Stomach smooth muscle (tissue), 2 donors: ENCODE measurements at regions not wholly inside any gene's neighbourhood (a gene's known extent, or its start where the extent isn't known, plus 50 kb on each side); places are given as distances from the start of the nearest gene placed in this dataset.

Experiments
- H3K27ac ChIP-seq: one replicate; pipeline ENCODE4 v1.7.0; 2013; ENCODE audit warnings: mild to moderate bottlenecking, low read length, inconsistent platforms
- H3K27me3 ChIP-seq, 2 donors: one replicate each; pipeline ENCODE4 v1.7.0; 2013; ENCODE audit warnings: low read length in 2 of 2; ENCODE audit not compliant: insufficient read depth in 2 of 2, control insufficient read depth in 1 of 2
- H3K36me3 ChIP-seq, 2 donors: one replicate each; pipeline ENCODE4 v1.7.0; 2013; ENCODE audit warnings: low read length in 2 of 2; ENCODE audit not compliant: control insufficient read depth in 2 of 2, insufficient read depth in 2 of 2
- H3K4me1 ChIP-seq: one replicate; pipeline ENCODE4 v1.7.0; 2013; ENCODE audit warnings: low read length; ENCODE audit not compliant: control insufficient read depth, insufficient read depth
- H3K4me3 ChIP-seq, 2 donors: one replicate each; pipeline ENCODE4 v1.7.0; 2013; ENCODE audit warnings: low read length in 2 of 2
- H3K9ac ChIP-seq, 2 donors: one replicate each; pipeline ENCODE4 v1.7.0; 2013; ENCODE audit warnings: low read length in 2 of 2, mild to moderate bottlenecking in 1 of 2
- H3K9me3 ChIP-seq, 2 donors: one replicate each; pipeline ENCODE4 v1.7.0; 2013; ENCODE audit warnings: low read length in 2 of 2; ENCODE audit not compliant: control insufficient read depth in 2 of 2
- donor health status: healthy.
- donor health status: Pancreatic carcinoma.

DNA sequence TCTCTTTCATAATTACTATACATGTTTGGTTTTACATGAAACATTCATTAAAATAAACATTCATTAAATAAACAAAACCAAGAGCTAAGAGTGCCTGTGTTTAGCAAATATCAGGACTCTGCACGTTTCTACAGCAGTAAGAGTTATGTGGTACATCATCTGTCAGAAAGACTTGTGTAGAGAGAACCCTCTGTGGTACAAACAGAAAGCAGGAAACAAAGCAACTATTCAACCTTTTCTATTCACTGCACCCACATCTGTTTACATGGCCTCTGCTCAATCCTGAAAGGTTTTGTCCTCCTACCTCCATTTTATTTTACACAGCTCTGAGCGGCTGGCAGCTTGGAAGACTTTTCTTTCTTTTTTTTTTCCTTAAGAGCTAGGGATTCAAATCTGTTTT, 90.7 kb upstream of the PCDH18 start:
- peak overlapping the region in 1 of 2 donors; percentile 36 for H3K4me3 ChIP-seq
- no peaks in the 10 kb centered on the region for H3K4me1 ChIP-seq
- H3K9me3 ChIP-seq: no peaks in the 10 kb centered on the region
- H3K36me3 ChIP-seq: no peaks in the 10 kb centered on the region
- H3K27ac ChIP-seq: no peak overlapping the region
- no peaks in the 10 kb centered on the region for H3K27me3 ChIP-seq
- no peak overlapping the region for H3K9ac ChIP-seq

DNA sequence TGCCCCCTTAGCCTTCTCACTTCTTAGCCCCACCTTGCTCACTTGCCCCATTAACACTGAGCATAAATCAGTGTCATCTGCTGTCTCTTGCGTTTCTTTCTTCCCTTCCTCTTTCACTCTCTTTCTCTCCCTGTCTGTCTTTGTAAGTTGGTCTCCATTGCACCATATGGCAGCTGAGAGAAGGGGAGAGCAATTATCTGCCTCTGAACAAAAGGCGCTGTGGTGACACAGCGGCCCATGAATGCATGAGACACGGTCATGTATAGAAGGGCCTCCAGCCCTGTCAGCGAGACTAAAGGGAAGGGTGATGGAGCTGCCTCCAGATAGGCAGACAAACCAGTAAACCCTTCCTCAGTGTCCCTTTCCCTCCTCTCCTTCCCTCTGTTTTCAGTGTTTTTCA, 88.8 kb upstream of the PCDH18 start:
- H3K4me3 ChIP-seq: no peak overlapping the region
- no peak overlapping the region for H3K9ac ChIP-seq
- no peaks in the 10 kb centered on the region for H3K9me3 ChIP-seq
- no peaks in the 10 kb centered on the region for H3K27me3 ChIP-seq
- H3K27ac ChIP-seq: no peak overlapping the region
- no peaks in the 10 kb centered on the region for H3K36me3 ChIP-seq
- no peaks in the 10 kb centered on the region for H3K4me1 ChIP-seq

DNA sequence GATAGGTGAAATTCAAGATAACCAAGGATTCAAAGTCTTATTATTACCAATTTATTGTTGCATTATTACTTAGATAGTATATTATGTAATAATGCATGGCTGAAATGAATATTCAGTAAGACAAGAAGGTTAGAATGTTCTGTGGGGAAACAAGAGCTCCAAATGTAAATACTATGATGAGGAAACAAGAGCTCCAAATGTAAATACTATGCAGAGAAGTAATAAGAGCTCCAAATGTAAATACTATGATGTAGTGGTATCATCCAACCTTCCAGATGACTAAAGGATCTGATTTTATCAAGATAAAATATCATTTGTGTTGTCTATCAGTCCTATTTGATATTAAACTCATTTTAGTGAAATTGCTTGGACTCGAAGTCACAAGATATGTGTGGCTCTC, 82.2 kb upstream of the PCDH18 start:
- no peaks in the 10 kb centered on the region for H3K4me1 ChIP-seq
- H3K9ac ChIP-seq: no peak overlapping the region
- H3K27ac ChIP-seq: no peak overlapping the region
- no peaks in the 10 kb centered on the region for H3K9me3 ChIP-seq
- H3K27me3 ChIP-seq: no peaks in the 10 kb centered on the region
- H3K4me3 ChIP-seq: no peak overlapping the region
- no peaks in the 10 kb centered on the region for H3K36me3 ChIP-seq

DNA sequence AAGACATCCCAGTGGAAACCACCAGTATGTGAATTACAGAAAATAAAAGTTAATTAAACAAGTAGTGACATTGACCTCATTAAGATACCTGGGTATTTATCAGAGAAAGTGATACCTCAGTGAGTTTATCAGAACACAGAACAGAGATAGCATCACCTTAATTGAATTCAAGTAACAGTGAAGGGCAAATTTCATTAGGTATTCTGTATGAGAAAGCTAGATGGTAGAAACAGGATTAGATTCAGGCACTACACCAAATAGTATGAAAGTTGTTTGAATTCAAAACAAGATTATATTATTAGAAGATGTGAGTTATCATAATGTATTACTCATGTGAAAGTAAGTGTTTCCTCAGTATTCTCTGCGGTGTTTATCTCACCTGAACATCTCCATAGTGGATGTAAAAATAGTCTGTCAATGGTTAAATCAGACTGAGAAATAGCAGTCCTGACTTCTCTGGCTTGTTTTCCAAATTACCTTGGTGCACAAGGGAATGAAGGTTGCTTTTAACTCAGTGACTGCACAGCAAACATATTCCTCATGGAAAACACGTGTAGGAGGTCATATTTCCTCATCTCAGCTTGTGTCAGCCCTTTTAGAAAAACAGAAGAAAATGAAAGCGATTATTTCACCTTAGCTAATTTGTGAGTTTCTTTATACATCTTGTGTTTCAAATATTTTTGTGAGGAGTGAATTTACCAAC, 79.9 kb upstream of the PCDH18 start:
- Histone ChIP-seq H3K9ac (no peak overlapping the region), H3K9me3 (no peaks in the 10 kb centered on the region)

DNA sequence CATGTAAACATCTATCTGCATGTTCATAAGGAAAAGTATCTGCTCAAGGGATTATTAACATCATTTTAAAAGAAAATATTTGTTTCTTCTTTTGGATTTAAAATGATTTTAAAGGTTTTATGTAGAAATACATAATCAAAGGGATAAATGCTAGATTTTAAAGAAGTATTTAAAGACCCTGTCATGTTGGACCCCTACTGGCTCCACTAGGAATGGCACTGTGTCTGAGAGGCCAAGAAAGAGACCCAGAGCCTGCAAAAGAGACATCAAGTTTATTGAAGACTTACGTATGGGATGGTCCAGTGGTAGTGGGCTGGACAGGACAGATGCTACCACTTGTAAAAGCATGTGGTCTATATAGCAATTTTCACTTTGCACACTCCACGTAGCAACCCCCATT, 78.7 kb upstream of the PCDH18 start:
- Histone ChIP-seq H3K9me3 (no peaks in the 10 kb centered on the region), H3K27ac (no peak overlapping the region), H3K4me3 (no peak overlapping the region), H3K9ac (no peak overlapping the region), H3K27me3 (no peaks in the 10 kb centered on the region), H3K36me3 (no peaks in the 10 kb centered on the region), H3K4me1 (no peaks in the 10 kb centered on the region)

More for the DNA sequence above, 79.9 kb upstream of the PCDH18 start:
- Histone ChIP-seq H3K27me3 (no peaks in the 10 kb centered on the region), H3K36me3 (no peaks in the 10 kb centered on the region), H3K4me1 (no peaks in the 10 kb centered on the region), H3K27ac (no peak overlapping the region), H3K4me3 (no peak overlapping the region)

DNA sequence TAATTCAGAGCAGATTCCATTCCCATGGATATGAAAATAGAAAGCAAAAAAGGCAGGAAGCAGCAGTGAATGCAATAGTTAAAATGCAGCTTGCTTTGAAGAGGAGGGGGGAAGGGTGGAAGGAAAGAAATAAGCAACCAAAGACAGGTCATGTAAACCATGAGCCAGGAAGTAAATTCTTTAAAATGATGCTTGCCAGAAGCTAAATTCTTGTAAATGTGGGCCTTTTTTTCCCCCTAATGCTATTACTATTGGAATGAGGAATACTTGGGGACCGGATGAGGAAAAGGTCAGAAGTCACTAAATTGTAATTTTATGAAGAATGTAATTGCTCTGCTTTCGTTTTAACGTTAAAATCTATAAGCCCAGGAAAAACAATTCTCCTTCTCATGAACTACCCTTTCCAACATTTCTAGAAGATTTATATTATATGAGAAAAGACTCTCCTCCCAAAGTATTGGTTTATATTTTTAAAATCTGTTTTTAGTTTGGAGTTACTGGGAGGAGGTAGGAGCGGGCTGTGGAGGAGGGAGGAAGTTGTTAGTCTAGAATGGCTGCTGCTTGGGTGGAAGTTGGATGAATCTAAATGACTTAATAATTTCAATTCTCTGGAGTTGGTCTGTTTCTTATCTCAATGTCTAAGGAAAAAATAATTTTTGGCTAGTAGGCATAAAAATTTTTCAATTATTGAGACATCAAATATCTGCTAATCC, 77.6 kb upstream of the PCDH18 start:
- Histone ChIP-seq H3K27ac (peak overlapping the region; percentile 4), H3K4me1 (no peaks in the 10 kb centered on the region), H3K4me3 (peak overlapping the region in 1 of 2 donors; percentile 56), H3K27me3 (no peaks in the 10 kb centered on the region), H3K9me3 (no peaks in the 10 kb centered on the region), H3K9ac (no peak overlapping the region), H3K36me3 (no peaks in the 10 kb centered on the region)

DNA sequence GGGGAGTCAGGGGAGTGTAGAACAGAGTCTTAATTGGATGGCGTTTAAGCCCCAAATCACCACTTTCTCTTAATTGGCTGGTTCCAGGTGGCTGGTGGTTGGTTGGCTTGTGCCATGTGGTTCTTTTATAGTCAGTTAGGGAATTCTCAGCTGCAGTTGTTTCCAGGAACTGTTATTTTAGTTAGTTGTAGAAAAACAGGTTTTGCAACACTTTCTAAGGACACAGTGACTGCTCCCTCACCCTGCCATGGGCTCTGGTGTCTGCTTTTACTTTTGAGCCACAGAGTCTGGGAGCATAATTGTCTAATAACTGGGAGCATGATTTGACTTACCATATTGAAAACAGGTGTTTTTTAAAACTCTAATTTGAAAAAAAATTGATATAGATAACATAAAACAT, 75.8 kb upstream of the PCDH18 start:
- no peaks in the 10 kb centered on the region for H3K27me3 ChIP-seq
- no peaks in the 10 kb centered on the region for H3K4me1 ChIP-seq
- no peak overlapping the region for H3K27ac ChIP-seq
- H3K9ac ChIP-seq: no peak overlapping the region
- H3K4me3 ChIP-seq: no peak overlapping the region
- no peaks in the 10 kb centered on the region for H3K9me3 ChIP-seq
- no peaks in the 10 kb centered on the region for H3K36me3 ChIP-seq

DNA sequence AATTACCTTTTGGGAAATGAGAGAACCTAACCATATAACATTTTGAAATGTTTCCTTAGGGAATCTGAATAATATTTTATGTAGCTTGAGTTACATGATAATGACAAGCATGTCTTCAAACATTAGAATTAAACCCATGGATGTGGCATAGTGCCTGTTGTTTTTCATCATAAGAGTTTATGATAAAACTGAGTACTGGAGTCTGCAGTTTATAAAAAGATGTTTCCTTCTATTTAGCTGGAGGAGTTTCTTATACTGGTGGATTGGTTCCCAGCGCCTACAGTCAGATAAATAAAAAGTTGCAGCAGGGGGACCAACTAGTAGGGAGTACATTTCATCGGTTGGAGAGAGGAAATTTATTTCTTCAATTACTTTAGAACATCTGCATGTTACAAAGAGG, 70.1 kb upstream of the PCDH18 start:
- H3K36me3 ChIP-seq: no peaks in the 10 kb centered on the region

DNA sequence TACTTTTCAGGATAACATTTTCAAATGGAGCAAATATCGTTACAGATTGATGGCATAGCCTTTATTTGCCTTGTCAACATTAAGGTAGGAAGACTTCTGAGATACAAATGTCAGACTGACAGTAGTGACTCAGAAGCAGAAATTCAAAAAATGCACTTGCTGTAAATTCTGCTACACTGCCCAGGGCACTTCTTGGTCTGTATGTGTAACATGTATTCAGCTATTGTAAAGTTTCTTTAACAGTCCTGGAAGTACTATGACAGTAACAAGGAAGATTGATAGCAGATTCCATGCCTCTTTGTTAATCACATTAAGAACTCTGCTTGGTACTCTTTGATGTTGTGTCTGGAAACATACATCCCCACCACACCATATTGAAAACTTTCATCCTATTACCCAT, 69.6 kb upstream of the PCDH18 start:
- no peaks in the 10 kb centered on the region for H3K9me3 ChIP-seq
- no peak overlapping the region for H3K4me3 ChIP-seq

More for the DNA sequence above, 70.1 kb upstream of the PCDH18 start:
- H3K9ac ChIP-seq: no peak overlapping the region
- no peaks in the 10 kb centered on the region for H3K9me3 ChIP-seq
- H3K4me1 ChIP-seq: peaks cover 2% of the 10 kb centered on the region
- H3K4me3 ChIP-seq: no peak overlapping the region
- H3K27me3 ChIP-seq: no peaks in the 10 kb centered on the region
- H3K27ac ChIP-seq: no peak overlapping the region

DNA sequence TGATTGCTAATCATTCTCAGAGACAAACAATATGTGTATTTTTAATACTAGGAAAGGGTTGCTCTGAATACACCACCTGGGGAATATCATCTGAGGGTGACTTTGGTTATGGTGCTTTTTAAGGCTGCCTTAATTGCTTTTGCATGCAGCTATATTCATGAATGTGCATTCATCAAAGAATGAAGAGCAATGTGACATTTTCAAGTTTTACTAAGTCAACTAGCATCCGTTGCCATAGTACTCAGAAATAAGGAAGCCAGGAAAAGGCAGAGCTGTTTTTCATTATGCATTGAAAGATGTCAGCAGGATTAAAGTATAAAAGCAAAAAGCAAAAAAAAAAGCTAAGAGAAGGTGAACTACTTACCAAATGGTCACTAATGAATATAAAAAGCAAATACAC, 67.4 kb upstream of the PCDH18 start:
- H3K4me1 ChIP-seq: peaks cover 2% of the 10 kb centered on the region
- no peaks in the 10 kb centered on the region for H3K9me3 ChIP-seq
- no peak overlapping the region for H3K4me3 ChIP-seq
- no peaks in the 10 kb centered on the region for H3K36me3 ChIP-seq
- no peak overlapping the region for H3K27ac ChIP-seq
- H3K9ac ChIP-seq: no peak overlapping the region
- no peaks in the 10 kb centered on the region for H3K27me3 ChIP-seq

More for the DNA sequence above, 69.6 kb upstream of the PCDH18 start:
- no peak overlapping the region for H3K9ac ChIP-seq
- H3K4me1 ChIP-seq: peaks cover 2% of the 10 kb centered on the region
- H3K27ac ChIP-seq: no peak overlapping the region
- no peaks in the 10 kb centered on the region for H3K36me3 ChIP-seq
- no peaks in the 10 kb centered on the region for H3K27me3 ChIP-seq

DNA sequence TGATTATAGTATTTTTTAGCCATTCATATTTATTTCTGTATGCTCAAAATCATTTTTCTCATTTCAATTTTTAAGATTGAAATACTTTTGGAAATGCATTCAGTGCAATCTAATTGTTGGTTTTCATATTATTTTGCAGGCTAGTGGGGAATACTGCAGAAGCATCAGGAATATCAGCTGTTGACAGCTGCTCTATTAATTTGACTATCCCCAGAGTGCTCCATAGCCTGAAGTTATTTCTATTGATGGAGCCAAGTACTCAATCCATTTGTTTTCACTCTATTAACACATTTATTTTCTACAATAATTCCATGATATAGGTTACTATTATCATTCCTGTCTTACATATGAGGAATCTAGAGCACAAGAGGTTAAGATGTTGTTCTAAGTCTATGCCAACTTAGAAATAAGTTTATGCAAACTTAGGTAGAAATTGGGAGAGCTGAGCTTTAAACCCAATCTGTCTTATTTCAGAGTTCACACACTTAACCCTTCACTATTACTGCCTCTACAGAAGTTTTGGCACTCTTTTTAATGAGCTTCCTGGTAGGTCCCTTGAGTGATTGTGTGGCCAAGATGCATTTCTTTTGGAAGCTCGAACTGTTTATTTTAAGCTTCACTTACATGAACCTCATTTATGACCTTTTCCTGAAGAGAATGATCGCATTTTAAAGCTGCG, 65.6 kb upstream of the PCDH18 start:
- Histone ChIP-seq H3K36me3 (no peaks in the 10 kb centered on the region), H3K27ac (no peak overlapping the region), H3K9me3 (no peaks in the 10 kb centered on the region), H3K27me3 (no peaks in the 10 kb centered on the region), H3K9ac (no peak overlapping the region), H3K4me1 (peaks cover 2% of the 10 kb centered on the region), H3K4me3 (no peak overlapping the region)
